Body of pancreas (tissue), 4 donors: ENCODE measurements at regions not wholly inside any gene's neighbourhood (a gene's known extent, or its start where the extent isn't known, plus 50 kb on each side); places are given as distances from the start of the nearest gene placed in this dataset.
"Not testable (repeated sequence)": the region's sequence is repeated elsewhere in the genome, so short reads cannot be mapped to it uniquely, and the experiment has no call there.

Experiments used
- ATAC-seq: fragments of 150-250 bp; one replicate; pipeline ENCODE4 v1.9.1; 2016
- DNase-seq, 4 donors: peaks; one replicate each; pipeline ENCODE4 v3.0.0-alpha.2; 2019
- H3K27ac ChIP-seq, 4 donors: fragments of 200-600 bp; sonication (generic); 1 replicate in 3 of 4; 2 replicates in 1 of 4; pipeline versions ENCODE4 v1.5.1 to v1.6.1; 2016 to 2019; ENCODE audit warnings: mild to moderate bottlenecking in 1 of 4, mixed read lengths in 1 of 4, moderate library complexity in 1 of 4
- H3K27me3 ChIP-seq, 2 donors: fragments of 200-600 bp; sonication (generic); one replicate each; pipeline ENCODE4 v1.6.0; 2016; ENCODE audit warnings: mild to moderate bottlenecking in 1 of 2
- H3K36me3 ChIP-seq, 2 donors: fragments of 200-600 bp; sonication (generic); replicated peaks in 1 of 2; 2 replicates each; pipeline ENCODE4 v1.5.1; 2016; ENCODE audit warnings: low read depth in 2 of 2; ENCODE audit not compliant: insufficient read depth in 1 of 2
- H3K4me1 ChIP-seq: fragments of 200-600 bp; sonication (generic); one replicate; pipeline ENCODE4 v1.6.0; 2016
- H3K4me3 ChIP-seq, 2 donors: fragments of 200-600 bp; sonication (generic); 1 replicate in 1 of 2; 2 replicates in 1 of 2; pipeline ENCODE4 v1.5.1; 2016 to 2019
- H3K9me3 ChIP-seq, 3 donors: fragments of 200-600 bp; sonication (generic); 1 replicate in 2 of 3; 2 replicates in 1 of 3; pipeline ENCODE4 v1.5.1; 2016
- POLR2A ChIP-seq, 3 donors: fragments of 450-650 bp; IDR thresholded peaks; one replicate each; pipeline ENCODE4 v1.6.1; 2016; ENCODE audit warnings: antibody characterized with exemption in 3 of 3, mild to moderate bottlenecking in 2 of 3
- WGBS, 2 donors: methylation state at CpG; one replicate each; pipeline ENCODE4 v1.1.5; 2017; 5-methylcytosine and 5-hydroxymethylcytosine counted together
- intact Hi-C: fragments of 100-400 bp; cut with DNase I; formaldehyde crosslinking; loops from one replicate; pipeline ENCODE4 v1.15.1; 2023
- TF ChIP-seq, protein P1 (sequence below), 7 experiments: fragments of 450-650 bp in 4 of 7; fragments of 200-600 bp in 3 of 7; sonication (generic) in 3 of 7; IDR thresholded peaks; one replicate each; pipeline ENCODE4 v1.5.1; 2016 to 2019; ENCODE audit warnings: antibody characterized with exemption in 7 of 7

DNA sequence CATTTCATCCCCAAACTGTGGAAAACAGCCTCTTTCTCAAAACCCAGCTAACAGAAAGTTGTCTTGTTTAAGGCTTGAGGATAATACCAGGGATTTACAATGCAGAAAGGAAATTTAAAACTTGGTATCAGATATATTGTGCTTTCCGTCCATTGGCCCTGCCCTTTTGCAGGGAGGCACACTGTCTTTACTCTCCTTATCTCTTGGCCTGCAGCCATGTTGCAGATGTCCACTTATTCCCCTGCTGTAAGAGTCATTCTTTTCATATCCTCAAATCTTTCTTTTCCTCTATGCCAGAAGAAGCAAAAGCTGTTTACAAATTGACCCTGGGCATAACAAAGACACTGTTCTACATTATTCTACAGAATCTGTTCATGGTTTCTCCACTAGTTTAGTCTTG lies 75.6 kb upstream of the DYNLT3 start:
- no peak overlapping the region for H3K4me3 ChIP-seq
- H3K27ac ChIP-seq, result no peak overlapping the region
- H3K27me3 ChIP-seq, result no peaks in the 10 kb centered on the region
- H3K36me3 ChIP-seq, result no peaks in the 10 kb centered on the region
- WGBS, 2 donors, result 36 to 54% methylated on average over 1 of the region's 1 CpG
- H3K9me3 ChIP-seq, result no peaks in the 10 kb centered on the region
- ATAC-seq (no peak), DNase-seq (peak; percentile 10 to 29 (median 20))
- no peaks in the 10 kb centered on the region for H3K4me1 ChIP-seq
- intact Hi-C loops, result loop anchor here (10.0 kb wide), 1 partner anchor 242 kb away; no protein-coding TSS in a partner anchor
- no peak for TF ChIP-seq POLR2A (IDR thresholded peaks at IDR 0.05)
- TF ChIP-seq, protein P1, sequence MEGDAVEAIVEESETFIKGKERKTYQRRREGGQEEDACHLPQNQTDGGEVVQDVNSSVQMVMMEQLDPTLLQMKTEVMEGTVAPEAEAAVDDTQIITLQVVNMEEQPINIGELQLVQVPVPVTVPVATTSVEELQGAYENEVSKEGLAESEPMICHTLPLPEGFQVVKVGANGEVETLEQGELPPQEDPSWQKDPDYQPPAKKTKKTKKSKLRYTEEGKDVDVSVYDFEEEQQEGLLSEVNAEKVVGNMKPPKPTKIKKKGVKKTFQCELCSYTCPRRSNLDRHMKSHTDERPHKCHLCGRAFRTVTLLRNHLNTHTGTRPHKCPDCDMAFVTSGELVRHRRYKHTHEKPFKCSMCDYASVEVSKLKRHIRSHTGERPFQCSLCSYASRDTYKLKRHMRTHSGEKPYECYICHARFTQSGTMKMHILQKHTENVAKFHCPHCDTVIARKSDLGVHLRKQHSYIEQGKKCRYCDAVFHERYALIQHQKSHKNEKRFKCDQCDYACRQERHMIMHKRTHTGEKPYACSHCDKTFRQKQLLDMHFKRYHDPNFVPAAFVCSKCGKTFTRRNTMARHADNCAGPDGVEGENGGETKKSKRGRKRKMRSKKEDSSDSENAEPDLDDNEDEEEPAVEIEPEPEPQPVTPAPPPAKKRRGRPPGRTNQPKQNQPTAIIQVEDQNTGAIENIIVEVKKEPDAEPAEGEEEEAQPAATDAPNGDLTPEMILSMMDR (IDR thresholded peaks at IDR 0.05), result no peak

DNA sequence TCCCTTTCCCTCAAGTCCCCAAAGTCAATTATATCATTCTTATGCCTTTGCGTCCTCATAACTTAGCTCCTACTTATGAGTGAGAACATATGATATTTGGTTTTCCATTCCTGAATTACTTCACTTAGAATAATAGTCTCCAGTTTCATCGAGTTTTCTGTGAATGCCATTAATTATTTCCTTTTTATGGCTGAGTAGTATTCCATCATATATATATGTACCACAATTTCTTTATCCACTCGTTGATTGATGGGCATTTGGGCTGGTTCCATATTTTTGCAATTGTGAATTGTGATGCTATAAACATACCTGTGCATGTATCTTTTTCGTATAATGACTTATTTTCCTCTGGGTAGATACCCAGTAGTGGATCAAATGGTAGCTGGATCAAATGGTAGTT lies 78.4 kb upstream of the DYNLT3 start:
- H3K27ac ChIP-seq, H3K4me1 ChIP-seq, H3K9me3 ChIP-seq, H3K4me3 ChIP-seq, ATAC-seq, H3K36me3 ChIP-seq, H3K27me3 ChIP-seq, DNase-seq: not testable (repeated sequence)
- WGBS, 2 donors, result 67 to 80% methylated on average over 4 of the region's 4 CpGs
- intact Hi-C loops, result loop anchor here (10.0 kb wide), 1 partner anchor 239 kb away; no protein-coding TSS in a partner anchor

GRCh38 chrX:37926700-37927099 lies 79.3 kb upstream of the DYNLT3 start:
- no peak for ATAC-seq
- intact Hi-C loops, result loop anchor here (10.0 kb wide), 1 partner anchor 238 kb away; no protein-coding TSS in a partner anchor
- WGBS, 2 donors, result 3 to 9% methylated on average over 2 of the region's 2 CpGs

DNA sequence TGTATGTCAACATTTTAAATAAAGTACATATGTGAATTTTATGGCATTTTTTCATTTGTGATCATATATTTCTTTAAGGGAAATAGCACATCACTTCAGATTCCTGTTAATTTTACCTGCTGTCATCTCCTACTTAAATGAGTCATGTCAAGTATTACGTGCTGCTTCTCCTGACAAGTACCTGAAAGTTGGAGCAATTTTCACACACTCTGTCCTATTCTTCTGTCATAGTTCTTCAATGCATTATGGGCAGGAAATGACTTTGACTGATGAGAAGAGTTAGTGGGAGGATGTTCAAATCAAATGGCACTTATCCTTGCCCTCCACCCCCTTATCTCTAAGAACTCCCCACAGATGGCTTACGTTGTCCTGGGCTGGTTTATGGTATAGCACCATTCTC lies 64.2 kb upstream of the SYTL5 start:
- H3K27ac ChIP-seq, result no peak overlapping the region
- no peaks in the 10 kb centered on the region for H3K9me3 ChIP-seq
- no peaks in the 10 kb centered on the region for H3K4me1 ChIP-seq
- no peak overlapping the region for H3K4me3 ChIP-seq
- no peaks in the 10 kb centered on the region for H3K36me3 ChIP-seq
- WGBS, 2 donors, result 80 to 94% methylated on average over 2 of the region's 2 CpGs
- DNase-seq (no peak), ATAC-seq (no peak)
- H3K27me3 ChIP-seq, result no peaks in the 10 kb centered on the region
- no peak for TF ChIP-seq POLR2A (IDR thresholded peaks at IDR 0.05)
- TF ChIP-seq, protein P1 (IDR thresholded peaks at IDR 0.05), result no peak
- intact Hi-C loops, result no loop called here

More at GRCh38 chrX:37926700-37927099, 79.3 kb upstream of the DYNLT3 start:
- Histone ChIP-seq H3K27me3 (no peaks in the 10 kb centered on the region), H3K27ac (no peak overlapping the region), H3K9me3 (no peaks in the 10 kb centered on the region), H3K36me3 (no peaks in the 10 kb centered on the region), H3K4me3 (no peak overlapping the region), H3K4me1 (no peaks in the 10 kb centered on the region)
- DNase-seq, result no peak
- no peak for TF ChIP-seq POLR2A (IDR thresholded peaks at IDR 0.05)
- TF ChIP-seq, protein P1 (IDR thresholded peaks at IDR 0.05), result peak; percentile 10 to 69 (median 55)

GRCh38 chrX:37943554-37944344 lies 62.6 kb upstream of the SYTL5 start:
- Histone ChIP-seq H3K4me3 (no peak overlapping the region), H3K27me3 (no peaks in the 10 kb centered on the region), H3K27ac (no peak overlapping the region), H3K9me3 (no peaks in the 10 kb centered on the region), H3K4me1 (no peaks in the 10 kb centered on the region), H3K36me3 (no peaks in the 10 kb centered on the region)
- TF ChIP-seq POLR2A (IDR thresholded peaks at IDR 0.05), result no peak
- TF ChIP-seq, protein P1 (IDR thresholded peaks at IDR 0.05), result no peak
- DNase-seq (no peak), ATAC-seq (no peak)
- 59 to 71% methylated on average over 6 of the region's 6 CpGs for WGBS, 2 donors
- intact Hi-C loops, result no loop called here
